ENCODE measurements at regions not wholly inside any gene's neighbourhood (a gene's known extent, or its start where the extent isn't known, plus 50 kb on each side); places are given as distances from the start of the nearest gene placed in this dataset.

- DNase-seq (ENCODE audit: low read depth in 2 of 2), result no peak
These were observed 97.8 kb upstream of the PMEPA1 start for GRCh38 chr20:57807401-57808263.

- DNase-seq (ENCODE audit: low read depth in 2 of 2), result no peak
These were observed 97.2 kb upstream of the PMEPA1 start for GRCh38 chr20:57806975-57807374.

GRCh38 chr20:57806476-57806875 is 96.7 kb upstream of the PMEPA1 start:
- DNase-seq (ENCODE audit: low read depth in 2 of 2), result no peak

GRCh38 chr20:57805747-57806146 is 95.9 kb upstream of the PMEPA1 start:
- no peak for DNase-seq (ENCODE audit: low read depth in 2 of 2)

GRCh38 chr20:57804470-57805250 is 94.8 kb upstream of the PMEPA1 start:
- no peak for DNase-seq (ENCODE audit: low read depth in 2 of 2)

GRCh38 chr20:57803508-57804005 is 93.7 kb upstream of the PMEPA1 start:
- no peak for DNase-seq (ENCODE audit: low read depth in 2 of 2)

GRCh38 chr20:57802765-57803507 is 93.1 kb upstream of the PMEPA1 start:
- DNase-seq (ENCODE audit: low read depth in 2 of 2), result no peak

- DNase-seq (ENCODE audit: low read depth in 2 of 2), result no peak
These were observed 91.8 kb upstream of the PMEPA1 start for GRCh38 chr20:57801581-57801980.

- DNase-seq (ENCODE audit: low read depth in 2 of 2), result no peak
These were observed 91.1 kb upstream of the PMEPA1 start for GRCh38 chr20:57800791-57801430.

- no peak for DNase-seq (ENCODE audit: low read depth in 2 of 2)
These were observed 87.6 kb upstream of the PMEPA1 start for GRCh38 chr20:57797401-57797800.

- DNase-seq (ENCODE audit: low read depth in 2 of 2), result no peak
These were observed 86.3 kb upstream of the PMEPA1 start for GRCh38 chr20:57795977-57796560.

GRCh38 chr20:57795342-57795697 is 85.5 kb upstream of the PMEPA1 start:
- no peak for DNase-seq (ENCODE audit: low read depth in 2 of 2)

GRCh38 chr20:57794600-57795341 is 85.0 kb upstream of the PMEPA1 start:
- no peak for DNase-seq (ENCODE audit: low read depth in 2 of 2)

GRCh38 chr20:57794036-57794435 is 84.2 kb upstream of the PMEPA1 start:
- DNase-seq (ENCODE audit: low read depth in 2 of 2), result no peak

- no peak for DNase-seq (ENCODE audit: low read depth in 2 of 2)
These were observed 83.6 kb upstream of the PMEPA1 start for GRCh38 chr20:57793421-57793820.

- no peak for DNase-seq (ENCODE audit: low read depth in 2 of 2)
These were observed 82.7 kb upstream of the PMEPA1 start for GRCh38 chr20:57792386-57793080.

- DNase-seq (ENCODE audit: low read depth in 2 of 2), result no peak
These were observed 82.2 kb upstream of the PMEPA1 start for GRCh38 chr20:57791966-57792365.

GRCh38 chr20:57791178-57791962 is 81.6 kb upstream of the PMEPA1 start:
- DNase-seq (ENCODE audit: low read depth in 2 of 2), result no peak

- no peak for DNase-seq (ENCODE audit: low read depth in 2 of 2)
These were observed 80.4 kb upstream of the PMEPA1 start for GRCh38 chr20:57790176-57790575.

Data from stimulated activated CD4-positive, alpha-beta T cell treated with anti-CD3 and anti-CD28 coated beads, Interleukin-12 subunit alpha, Interleukin-12 subunit beta, amount 100 ng/mL, for 24 hours (primary cell).